GM12878 (cell line): ENCODE measurements at regions not wholly inside any gene's neighbourhood (a gene's known extent, or its start where the extent isn't known, plus 50 kb on each side); places are given as distances from the start of the nearest gene placed in this dataset.
"Not testable (repeated sequence)": the region's sequence is repeated elsewhere in the genome, so short reads cannot be mapped to it uniquely, and the experiment has no call there.

Source experiments
- ATAC-seq: fragments of 200-7000 bp; cut with Tn5 transposase; 3 replicates; pipeline ENCODE4 v1.9.1; 2020; ENCODE audit warnings: mild to moderate bottlenecking, moderate library complexity
- BruUV-seq: library from RNA; stranded (reverse); fragments of 400-500 nt; replicated peaks from 2 replicates; lab custom pipeline; 2021; lab: Mats Ljungman, UMichigan
- CTCF ChIA-PET: fragments of 300-600 bp; sonication (Branson Sonifier 250); formaldehyde crosslinking; extraction: SDS; loops from one replicate; lab custom pipeline; 2021; ENCODE audit warnings: inconsistent platforms; lab: Yijun Ruan, JAX
- POLR2A ChIA-PET: fragments of 350-600 bp; formaldehyde crosslinking; extraction: SDS; loops from one replicate; lab custom pipeline; 2021; ENCODE audit warnings: inconsistent platforms; lab: Charles Lee
- RAD21 ChIA-PET: fragments of 300-600 bp; sonication (Branson Sonifier 250); formaldehyde crosslinking; loops from one replicate; lab custom pipeline; 2023; ENCODE audit warnings: antibody characterized with exemption; ENCODE audit not compliant: unreplicated experiment; lab: Charles Lee
- SMC1A ChIA-PET: fragments of 300-600 bp; sonication (Branson Sonifier 250); formaldehyde crosslinking; loops from one replicate; lab custom pipeline; 2023; ENCODE audit not compliant: unreplicated experiment, uncharacterized antibody; lab: Charles Lee
- DNase-seq: peaks from one replicate; pipeline ENCODE4 v3.0.0-alpha.2; 2011; ENCODE audit warnings: low read depth, low spot score
- FAIRE-seq: peaks from 3 replicates; lab custom pipeline; 2011; peaks lifted over from hg19 to GRCh38; lab: Jason Lieb, UNC
- H2AFZ ChIP-seq: 2 replicates; pipeline ENCODE4 v1.6.0; 2011; ENCODE audit warnings: low read depth, low read length, control low read depth; ENCODE audit not compliant: control insufficient read depth
- H3K27ac ChIP-seq: 2 replicates; pipeline ENCODE4 v1.5.1; 2011; ENCODE audit warnings: control low read depth; ENCODE audit not compliant: control insufficient read depth, insufficient read depth
- H3K27me3 ChIP-seq, 2 experiments: replicated peaks in 1 of 2; 2 replicates each; pipeline versions ENCODE4 v1.6.0 to v1.6.1; 2011; ENCODE audit warnings: low read length in 1 of 2; ENCODE audit not compliant: control insufficient read depth in 2 of 2, insufficient read depth in 2 of 2
- H3K36me3 ChIP-seq, 2 experiments: 2 replicates each; pipeline ENCODE4 v1.5.1; 2011; ENCODE audit warnings: low read length in 1 of 2; ENCODE audit not compliant: control insufficient read depth in 2 of 2, insufficient read depth in 2 of 2
- H3K4me1 ChIP-seq: 2 replicates; pipeline ENCODE4 v1.6.1; 2011; ENCODE audit warnings: mild to moderate bottlenecking, low read length, moderate library complexity, mixed read lengths; ENCODE audit not compliant: control insufficient read depth, insufficient read depth
- H3K4me2 ChIP-seq: 2 replicates; pipeline ENCODE4 v1.6.0; 2011; ENCODE audit warnings: control low read depth; ENCODE audit not compliant: control insufficient read depth, insufficient read depth
- H3K4me3 ChIP-seq: fragments of 200-600 bp; sonication (generic); 2 replicates; pipeline ENCODE4 v1.5.1; 2016
- H3K79me2 ChIP-seq: 2 replicates; pipeline ENCODE4 v1.6.0; 2011; ENCODE audit warnings: low read length; ENCODE audit not compliant: control insufficient read depth, insufficient read depth
- H3K9ac ChIP-seq: 2 replicates; pipeline ENCODE4 v1.8.0; 2011; ENCODE audit warnings: low read length, control low read depth, mixed read lengths; ENCODE audit not compliant: control insufficient read depth, insufficient read depth
- H3K9me3 ChIP-seq: replicated peaks from 3 replicates; pipeline ENCODE4 v1.5.1; 2011; ENCODE audit warnings: mild to moderate bottlenecking, low read length; ENCODE audit not compliant: control insufficient read depth, insufficient read depth
- H4K20me1 ChIP-seq: 2 replicates; pipeline ENCODE4 v1.6.0; 2011; ENCODE audit not compliant: control insufficient read depth, insufficient read depth
- BACH1 ChIP-seq: fragments of 450-650 bp; IDR thresholded peaks from 2 replicates; pipeline ENCODE4 v1.6.1; 2017; ENCODE audit warnings: mild to moderate bottlenecking, borderline replicate concordance
- DPF2 ChIP-seq: fragments of 450-650 bp; IDR thresholded peaks from 2 replicates; pipeline ENCODE4 v1.6.1; 2017; ENCODE audit warnings: mild to moderate bottlenecking
- ETV6 ChIP-seq, 2 experiments: fragments of 450-650 bp in 1 of 2; IDR thresholded peaks in 1 of 2; conservative IDR thresholded peaks in 1 of 2; 2 replicates each; pipeline ENCODE4 v1.6.1; 2014; ENCODE audit warnings: antibody characterized with exemption in 1 of 2, borderline replicate concordance in 1 of 2, low read depth in 1 of 2, mild to moderate bottlenecking in 1 of 2, moderate library complexity in 1 of 2
- FOXM1 ChIP-seq: IDR thresholded peaks from 2 replicates; pipeline ENCODE4 v1.6.1; 2012; ENCODE audit warnings: low read depth, mild to moderate bottlenecking, inconsistent platforms, low read length, moderate library complexity
- MXI1 ChIP-seq: fragments of 150-350 bp; IDR thresholded peaks from 2 replicates; pipeline ENCODE4 v1.6.1; 2011; ENCODE audit warnings: low read depth, mild to moderate bottlenecking, inconsistent platforms, low read length, improper control_type of control experiment
- MYC ChIP-seq: IDR thresholded peaks from 2 replicates; pipeline ENCODE4 v1.6.1; 2011; ENCODE audit warnings: mild to moderate bottlenecking, low read length, moderate library complexity, inconsistent platforms; ENCODE audit not compliant: insufficient read depth, insufficient replicate concordance, insufficient read length, severe bottlenecking
- SMARCA5 ChIP-seq: fragments of 450-650 bp; IDR thresholded peaks from 2 replicates; pipeline ENCODE4 v1.6.1; 2017; ENCODE audit warnings: mild to moderate bottlenecking
- STAT3 ChIP-seq: IDR thresholded peaks from 2 replicates; pipeline ENCODE4 v1.6.1; 2011; ENCODE audit warnings: low read depth, low read length, improper control_type of control experiment
- TBL1XR1 ChIP-seq: IDR thresholded peaks from 2 replicates; pipeline ENCODE4 v1.6.1; 2012; ENCODE audit warnings: low read depth, low read length, improper control_type of control experiment
- WGBS: methylation state at CpG from one replicate; pipeline ENCODE4 v1.1.6; 2016; ENCODE audit warnings: low lambda C conversion rate; ENCODE audit not compliant: insufficient replicate concordance, insufficient coverage; ENCODE audit errors: missing lambda C conversion rate; 5-methylcytosine and 5-hydroxymethylcytosine counted together
- in situ Hi-C: fragments of 300-500 bp; cut with MboI; formaldehyde crosslinking; loops from 9 replicates; pipeline ENCODE4 v1.14.3; 2018; ENCODE audit warnings: mixed read lengths
- intact Hi-C: fragments of 100-400 bp; cut with micrococcal nuclease; formaldehyde crosslinking; loops from one replicate; pipeline ENCODE4 v1.14.2; 2022; ENCODE audit not compliant: unreplicated experiment
- TF ChIP-seq, protein P1 (sequence below): fragments of 450-650 bp; IDR thresholded peaks from 2 replicates; pipeline ENCODE4 v1.6.1; 2017; ENCODE audit warnings: borderline replicate concordance
- TF ChIP-seq, protein P2 (sequence below): fragments of 450-650 bp; IDR thresholded peaks from 2 replicates; pipeline ENCODE4 v1.6.1; 2018; ENCODE audit warnings: mild to moderate bottlenecking, low read depth, moderate library complexity; ENCODE audit not compliant: partially characterized antibody

GRCh38 chr14:98921306-98921705, 350.7 kb downstream of the BCL11B start:
- H2AFZ ChIP-seq, H4K20me1 ChIP-seq, H3K79me2 ChIP-seq, H3K9me3 ChIP-seq, H3K4me1 ChIP-seq, H3K36me3 ChIP-seq, ATAC-seq, RAD21 ChIA-PET, H3K9ac ChIP-seq, SMC1A ChIA-PET, intact Hi-C loops, BruUV-seq, CTCF ChIA-PET, H3K4me3 ChIP-seq, H3K27ac ChIP-seq, H3K4me2 ChIP-seq, in situ Hi-C loops, POLR2A ChIA-PET, FAIRE-seq, H3K27me3 ChIP-seq, DNase-seq: not testable (repeated sequence)
- WGBS: 36% methylated on average over 3 of the region's 3 CpGs

DNA sequence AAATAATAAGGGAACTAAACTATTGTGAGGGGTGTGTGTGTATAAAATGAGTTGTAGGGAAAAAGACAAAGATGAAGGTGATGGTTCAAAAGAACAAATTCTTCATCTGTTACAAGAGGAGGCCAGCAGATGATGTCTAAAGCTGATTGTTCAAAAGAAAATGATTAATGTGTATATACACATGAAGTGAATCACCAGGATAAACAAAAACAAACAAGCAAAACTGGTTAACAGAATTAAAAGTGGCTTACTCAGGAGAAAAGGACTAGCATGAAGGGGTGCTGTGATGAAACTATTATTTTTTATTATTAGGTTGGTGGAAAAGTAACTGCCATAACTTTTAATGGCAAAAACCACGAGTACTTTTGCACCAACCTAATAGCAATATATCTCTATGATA, 348.4 kb downstream of the BCL11B start:
- intact Hi-C loops (no loop called here), in situ Hi-C loops (no loop called here)
- no peak overlapping the region for H2AFZ ChIP-seq
- FAIRE-seq (no peak), DNase-seq (no peak), ATAC-seq (no peak)
- ChIA-PET RAD21 (no interaction called here), SMC1A (no interaction called here), CTCF (no interaction called here), POLR2A (no interaction called here)
- no peak overlapping the region for H3K9ac ChIP-seq
- H3K4me3 ChIP-seq: no peak overlapping the region
- H4K20me1 ChIP-seq: no peaks in the 10 kb centered on the region
- no peak overlapping the region for H3K27ac ChIP-seq
- no peaks in the 10 kb centered on the region for H3K27me3 ChIP-seq
- no peaks in the 10 kb centered on the region; the same call in 2 of the 3 replicates for H3K9me3 ChIP-seq
- no peaks in the 10 kb centered on the region for H3K36me3 ChIP-seq
- no TSS peak for BruUV-seq
- 0% methylated on average over 1 of the region's 1 CpG for WGBS
- H3K4me2 ChIP-seq: no peak overlapping the region
- TF ChIP-seq, protein P1, sequence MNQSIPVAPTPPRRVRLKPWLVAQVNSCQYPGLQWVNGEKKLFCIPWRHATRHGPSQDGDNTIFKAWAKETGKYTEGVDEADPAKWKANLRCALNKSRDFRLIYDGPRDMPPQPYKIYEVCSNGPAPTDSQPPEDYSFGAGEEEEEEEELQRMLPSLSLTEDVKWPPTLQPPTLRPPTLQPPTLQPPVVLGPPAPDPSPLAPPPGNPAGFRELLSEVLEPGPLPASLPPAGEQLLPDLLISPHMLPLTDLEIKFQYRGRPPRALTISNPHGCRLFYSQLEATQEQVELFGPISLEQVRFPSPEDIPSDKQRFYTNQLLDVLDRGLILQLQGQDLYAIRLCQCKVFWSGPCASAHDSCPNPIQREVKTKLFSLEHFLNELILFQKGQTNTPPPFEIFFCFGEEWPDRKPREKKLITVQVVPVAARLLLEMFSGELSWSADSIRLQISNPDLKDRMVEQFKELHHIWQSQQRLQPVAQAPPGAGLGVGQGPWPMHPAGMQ: no peak
- no peak for TF ChIP-seq MXI1
- TF ChIP-seq MYC: no peak
- no peak for TF ChIP-seq DPF2
- no peak for TF ChIP-seq TBL1XR1
- TF ChIP-seq STAT3: no peak
- no peak for TF ChIP-seq ETV6 (conservative IDR thresholded peaks at IDR 0.05 in 1 of 2, IDR thresholded peaks at IDR 0.05 in 1 of 2; ENCODE audit: borderline replicate concordance in 1 of 2, low read depth in 1 of 2)
- no peak for TF ChIP-seq BACH1
- TF ChIP-seq, protein P2, sequence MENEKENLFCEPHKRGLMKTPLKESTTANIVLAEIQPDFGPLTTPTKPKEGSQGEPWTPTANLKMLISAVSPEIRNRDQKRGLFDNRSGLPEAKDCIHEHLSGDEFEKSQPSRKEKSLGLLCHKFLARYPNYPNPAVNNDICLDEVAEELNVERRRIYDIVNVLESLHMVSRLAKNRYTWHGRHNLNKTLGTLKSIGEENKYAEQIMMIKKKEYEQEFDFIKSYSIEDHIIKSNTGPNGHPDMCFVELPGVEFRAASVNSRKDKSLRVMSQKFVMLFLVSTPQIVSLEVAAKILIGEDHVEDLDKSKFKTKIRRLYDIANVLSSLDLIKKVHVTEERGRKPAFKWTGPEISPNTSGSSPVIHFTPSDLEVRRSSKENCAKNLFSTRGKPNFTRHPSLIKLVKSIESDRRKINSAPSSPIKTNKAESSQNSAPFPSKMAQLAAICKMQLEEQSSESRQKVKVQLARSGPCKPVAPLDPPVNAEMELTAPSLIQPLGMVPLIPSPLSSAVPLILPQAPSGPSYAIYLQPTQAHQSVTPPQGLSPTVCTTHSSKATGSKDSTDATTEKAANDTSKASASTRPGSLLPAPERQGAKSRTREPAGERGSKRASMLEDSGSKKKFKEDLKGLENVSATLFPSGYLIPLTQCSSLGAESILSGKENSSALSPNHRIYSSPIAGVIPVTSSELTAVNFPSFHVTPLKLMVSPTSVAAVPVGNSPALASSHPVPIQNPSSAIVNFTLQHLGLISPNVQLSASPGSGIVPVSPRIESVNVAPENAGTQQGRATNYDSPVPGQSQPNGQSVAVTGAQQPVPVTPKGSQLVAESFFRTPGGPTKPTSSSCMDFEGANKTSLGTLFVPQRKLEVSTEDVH: no peak
- no peak for TF ChIP-seq SMARCA5
- TF ChIP-seq FOXM1: no peak
- H3K79me2 ChIP-seq: no peaks in the 10 kb centered on the region
- H3K4me1 ChIP-seq: no peaks in the 10 kb centered on the region
